Thoracic aorta (tissue), 2 donors: ENCODE measurements at regions not wholly inside any gene's neighbourhood (a gene's known extent, or its start where the extent isn't known, plus 50 kb on each side); places are given as distances from the start of the nearest gene placed in this dataset.

Experiments used
- ATAC-seq: fragments of 150-250 bp; one replicate; pipeline ENCODE4 v1.8.0; 2017; ENCODE audit warnings: low read depth; ENCODE audit not compliant: insufficient number of reproducible peaks, low FRiP score
- DNase-seq: peaks from one replicate; pipeline ENCODE4 v3.0.0-alpha.2; 2020; ENCODE audit warnings: low spot score
- H3K27ac ChIP-seq, 2 donors: fragments of 200-600 bp; sonication (generic); 1 replicate in 1 of 2; 2 replicates in 1 of 2; pipeline ENCODE4 v1.5.1; 2016; ENCODE audit warnings: mild to moderate bottlenecking in 2 of 2, moderate library complexity in 2 of 2
- H3K27me3 ChIP-seq: fragments of 200-600 bp; sonication (generic); replicated peaks from 2 replicates; pipeline ENCODE4 v1.6.0; 2016; ENCODE audit warnings: mild to moderate bottlenecking; ENCODE audit not compliant: insufficient read depth
- H3K36me3 ChIP-seq: fragments of 200-600 bp; sonication (generic); one replicate; pipeline ENCODE4 v1.5.1; 2016
- H3K4me1 ChIP-seq, 2 donors: fragments of 200-600 bp; sonication (generic); 1 replicate in 1 of 2; 2 replicates in 1 of 2; pipeline versions ENCODE4 v1.5.1 to v1.6.0; 2016; ENCODE audit warnings: low read depth in 2 of 2, mild to moderate bottlenecking in 1 of 2; ENCODE audit not compliant: control insufficient read depth in 1 of 2
- H3K4me3 ChIP-seq: fragments of 200-600 bp; sonication (generic); 2 replicates; pipeline ENCODE4 v1.5.1; 2016; ENCODE audit warnings: mild to moderate bottlenecking
- H3K9me3 ChIP-seq: fragments of 200-600 bp; sonication (generic); 2 replicates; pipeline ENCODE4 v1.5.1; 2016
- TF ChIP-seq, protein P1 (sequence below): fragments of 200-600 bp; sonication (generic); IDR thresholded peaks from one replicate; pipeline ENCODE4 v1.5.1; 2019; ENCODE audit warnings: antibody characterized with exemption

DNA sequence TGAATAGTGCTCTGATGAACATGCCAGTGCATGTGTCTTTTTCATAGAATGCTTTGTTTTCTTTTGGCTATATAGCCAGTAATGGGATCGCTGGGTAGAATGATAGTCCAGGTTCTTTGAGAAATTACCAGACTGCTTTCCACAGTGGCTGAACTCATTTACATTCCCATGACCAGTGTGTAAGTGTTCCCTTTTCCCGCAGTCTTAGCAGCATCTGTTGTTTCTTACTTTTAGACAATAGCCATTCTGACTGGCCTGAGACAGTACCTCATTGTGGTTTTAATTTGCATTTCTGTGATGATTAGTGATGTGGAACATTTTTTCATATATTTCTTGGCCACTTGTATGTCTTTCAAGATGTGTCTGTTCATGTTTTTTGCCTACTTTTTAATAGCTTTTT, 784.5 kb downstream of the USP25 start:
- DNase-seq = no peak
- Histone ChIP-seq H3K27me3 (no peaks in the 10 kb centered on the region), H3K4me3 (no peak overlapping the region), H3K27ac (no peak overlapping the region), H3K4me1 (peaks cover 0 to 6% of the 10 kb centered on the region in 2 donors), H3K9me3 (no peaks in the 10 kb centered on the region), H3K36me3 (no peaks in the 10 kb centered on the region)
- ATAC-seq = no peak
- TF ChIP-seq, protein P1, sequence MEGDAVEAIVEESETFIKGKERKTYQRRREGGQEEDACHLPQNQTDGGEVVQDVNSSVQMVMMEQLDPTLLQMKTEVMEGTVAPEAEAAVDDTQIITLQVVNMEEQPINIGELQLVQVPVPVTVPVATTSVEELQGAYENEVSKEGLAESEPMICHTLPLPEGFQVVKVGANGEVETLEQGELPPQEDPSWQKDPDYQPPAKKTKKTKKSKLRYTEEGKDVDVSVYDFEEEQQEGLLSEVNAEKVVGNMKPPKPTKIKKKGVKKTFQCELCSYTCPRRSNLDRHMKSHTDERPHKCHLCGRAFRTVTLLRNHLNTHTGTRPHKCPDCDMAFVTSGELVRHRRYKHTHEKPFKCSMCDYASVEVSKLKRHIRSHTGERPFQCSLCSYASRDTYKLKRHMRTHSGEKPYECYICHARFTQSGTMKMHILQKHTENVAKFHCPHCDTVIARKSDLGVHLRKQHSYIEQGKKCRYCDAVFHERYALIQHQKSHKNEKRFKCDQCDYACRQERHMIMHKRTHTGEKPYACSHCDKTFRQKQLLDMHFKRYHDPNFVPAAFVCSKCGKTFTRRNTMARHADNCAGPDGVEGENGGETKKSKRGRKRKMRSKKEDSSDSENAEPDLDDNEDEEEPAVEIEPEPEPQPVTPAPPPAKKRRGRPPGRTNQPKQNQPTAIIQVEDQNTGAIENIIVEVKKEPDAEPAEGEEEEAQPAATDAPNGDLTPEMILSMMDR = no peak

GRCh38 chr21:16517383-16517782, 787.6 kb downstream of the USP25 start:
- DNase-seq (no peak), ATAC-seq (no peak)
- Histone ChIP-seq H3K4me3 (no peak overlapping the region), H3K36me3 (no peaks in the 10 kb centered on the region), H3K9me3 (no peaks in the 10 kb centered on the region), H3K27ac (no peak overlapping the region), H3K4me1 (no peaks in the 10 kb centered on the region), H3K27me3 (no peaks in the 10 kb centered on the region)
- TF ChIP-seq, protein P1 = no peak

GRCh38 chr21:16519036-16519435, 789.3 kb downstream of the USP25 start:
- H3K9me3 ChIP-seq = no peaks in the 10 kb centered on the region
- TF ChIP-seq, protein P1 = no peak
- ATAC-seq = no peak

GRCh38 chr21:16519644-16520043, 789.9 kb downstream of the USP25 start:
- Histone ChIP-seq H3K27me3 (no peaks in the 10 kb centered on the region), H3K9me3 (no peaks in the 10 kb centered on the region), H3K4me1 (no peaks in the 10 kb centered on the region), H3K4me3 (no peak overlapping the region), H3K36me3 (no peaks in the 10 kb centered on the region), H3K27ac (no peak overlapping the region)
- ATAC-seq = no peak
- DNase-seq = no peak
- TF ChIP-seq, protein P1 = no peak

More at GRCh38 chr21:16519036-16519435, 789.3 kb downstream of the USP25 start:
- H3K4me3 ChIP-seq = no peak overlapping the region
- no peaks in the 10 kb centered on the region for H3K36me3 ChIP-seq
- no peaks in the 10 kb centered on the region for H3K4me1 ChIP-seq
- H3K27me3 ChIP-seq = no peaks in the 10 kb centered on the region
- no peak overlapping the region for H3K27ac ChIP-seq
- no peak for DNase-seq

- TF ChIP-seq, protein P1 = no peak
- Histone ChIP-seq H3K4me1 (no peaks in the 10 kb centered on the region), H3K36me3 (no peaks in the 10 kb centered on the region), H3K27me3 (no peaks in the 10 kb centered on the region), H3K9me3 (no peaks in the 10 kb centered on the region), H3K4me3 (no peak overlapping the region), H3K27ac (no peak overlapping the region)
- ATAC-seq (no peak), DNase-seq (no peak)
Measured at GRCh38 chr21:16522548-16522947, 792.8 kb downstream of the USP25 start.
